ENCODE measurements at regions not wholly inside any gene's neighbourhood (a gene's known extent, or its start where the extent isn't known, plus 50 kb on each side); places are given as distances from the start of the nearest gene placed in this dataset.

DNA sequence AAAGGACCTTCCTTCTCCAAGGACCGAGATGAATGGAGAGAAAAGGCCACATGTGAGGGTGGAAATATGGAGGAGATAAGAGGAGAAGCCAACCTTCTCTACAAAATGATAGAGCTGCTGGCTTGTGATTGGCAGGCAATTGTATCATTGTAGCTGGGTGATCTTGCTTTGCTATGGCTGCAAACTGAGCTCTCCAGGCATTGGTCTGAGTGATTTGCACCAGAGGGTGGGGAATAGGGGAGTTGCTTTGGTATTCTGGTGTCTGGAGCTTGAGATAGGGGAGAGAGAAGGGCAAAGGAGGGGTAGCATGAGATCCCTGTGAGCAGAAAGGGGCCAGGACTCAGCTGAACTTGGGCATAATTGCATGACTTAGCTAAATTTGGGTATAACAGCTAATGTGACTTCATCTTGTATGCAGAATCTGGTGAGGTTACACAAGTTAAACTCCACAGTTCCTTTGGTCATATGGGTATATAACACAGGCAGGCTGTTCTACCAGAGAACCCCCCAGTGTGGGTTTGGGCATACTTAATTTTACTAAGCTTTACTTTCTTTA lies 72.0 kb downstream of the FOS start:
- ATAC-seq (ENCODE audit: low read depth) (no peak), DNase-seq (no peak)
- ChIA-PET CTCF (no interaction called here), POLR2A (interaction anchor here (0.6 to 0.8 kb wide), 2 partner anchors 33 to 91 kb away, joined by 3 read pairs; no protein-coding TSS in a partner anchor)
- H3K4me3 Mint-ChIP-seq = no peak overlapping the region
- peaks cover 4% of the 10 kb centered on the region for H3K9me3 Mint-ChIP-seq
- H3K27me3 Mint-ChIP-seq = no peaks in the 10 kb centered on the region
- H3K36me3 Mint-ChIP-seq (ENCODE audit: low read depth) = no peaks in the 10 kb centered on the region
- TF ChIP-seq, protein P1, sequence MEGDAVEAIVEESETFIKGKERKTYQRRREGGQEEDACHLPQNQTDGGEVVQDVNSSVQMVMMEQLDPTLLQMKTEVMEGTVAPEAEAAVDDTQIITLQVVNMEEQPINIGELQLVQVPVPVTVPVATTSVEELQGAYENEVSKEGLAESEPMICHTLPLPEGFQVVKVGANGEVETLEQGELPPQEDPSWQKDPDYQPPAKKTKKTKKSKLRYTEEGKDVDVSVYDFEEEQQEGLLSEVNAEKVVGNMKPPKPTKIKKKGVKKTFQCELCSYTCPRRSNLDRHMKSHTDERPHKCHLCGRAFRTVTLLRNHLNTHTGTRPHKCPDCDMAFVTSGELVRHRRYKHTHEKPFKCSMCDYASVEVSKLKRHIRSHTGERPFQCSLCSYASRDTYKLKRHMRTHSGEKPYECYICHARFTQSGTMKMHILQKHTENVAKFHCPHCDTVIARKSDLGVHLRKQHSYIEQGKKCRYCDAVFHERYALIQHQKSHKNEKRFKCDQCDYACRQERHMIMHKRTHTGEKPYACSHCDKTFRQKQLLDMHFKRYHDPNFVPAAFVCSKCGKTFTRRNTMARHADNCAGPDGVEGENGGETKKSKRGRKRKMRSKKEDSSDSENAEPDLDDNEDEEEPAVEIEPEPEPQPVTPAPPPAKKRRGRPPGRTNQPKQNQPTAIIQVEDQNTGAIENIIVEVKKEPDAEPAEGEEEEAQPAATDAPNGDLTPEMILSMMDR (IDR thresholded peaks at IDR 0.05) = no peak
- intact Hi-C loops (cut with micrococcal nuclease) = no loop called here
- no peaks in the 10 kb centered on the region for H3K4me1 Mint-ChIP-seq
- no peak overlapping the region for H3K27ac Mint-ChIP-seq

DNA sequence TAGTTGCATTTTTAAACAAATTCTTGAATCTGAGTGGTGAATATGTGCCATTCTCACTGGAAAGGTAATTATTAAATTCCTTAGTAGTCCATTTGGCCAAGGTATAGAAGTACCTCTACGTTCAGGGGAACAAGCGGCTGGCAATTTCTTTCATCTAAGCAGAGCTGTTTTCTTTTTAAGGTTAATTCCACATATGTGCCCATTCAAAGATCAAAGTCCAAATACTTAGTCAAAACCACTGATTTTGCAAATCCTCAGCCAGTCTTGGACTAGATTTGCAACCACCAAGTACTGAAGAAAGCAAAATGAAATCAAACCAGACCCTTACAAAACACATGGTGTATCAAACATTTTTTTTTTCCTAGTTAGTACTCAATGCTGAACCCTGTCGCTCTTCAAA lies 68.7 kb upstream of the JDP2 start:
- peaks cover 3% of the 10 kb centered on the region for H3K27me3 Mint-ChIP-seq
- intact Hi-C loops (cut with micrococcal nuclease) = no loop called here
- no peaks in the 10 kb centered on the region for H3K9me3 Mint-ChIP-seq
- H3K4me3 Mint-ChIP-seq = no peak overlapping the region
- CTCF ChIA-PET = no interaction called here
- TF ChIP-seq, protein P1 (IDR thresholded peaks at IDR 0.05) = no peak
- ATAC-seq (ENCODE audit: low read depth) (no peak), DNase-seq (no peak)
- H3K27ac Mint-ChIP-seq = no peak overlapping the region
- no peaks in the 10 kb centered on the region for H3K36me3 Mint-ChIP-seq (ENCODE audit: low read depth)
- POLR2A ChIA-PET = no interaction called here
- H3K4me1 Mint-ChIP-seq = no peaks in the 10 kb centered on the region

DNA sequence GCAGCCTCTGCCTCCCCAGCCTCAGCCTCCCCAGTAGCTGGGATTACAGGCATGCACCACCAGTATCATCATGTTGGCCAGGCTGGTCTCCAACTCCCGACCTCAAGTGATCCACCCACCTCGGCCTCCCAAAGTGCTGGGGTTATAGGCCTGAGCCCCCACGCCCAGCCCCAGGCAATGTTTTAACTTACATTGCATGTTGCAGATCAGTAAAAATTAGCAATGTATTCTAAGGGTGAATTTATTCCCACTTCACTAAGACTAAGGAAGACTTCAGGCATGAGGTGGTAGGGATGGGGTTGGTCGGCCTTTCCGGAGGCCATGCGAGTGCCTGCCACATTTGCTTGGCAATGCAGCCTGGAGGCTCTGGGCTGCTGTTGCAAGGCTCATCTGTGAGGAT lies 66.8 kb upstream of the JDP2 start:
- H3K36me3 Mint-ChIP-seq (ENCODE audit: low read depth) = no peaks in the 10 kb centered on the region
- intact Hi-C loops (cut with micrococcal nuclease) = no loop called here
- no peak overlapping the region for H3K27ac Mint-ChIP-seq
- ATAC-seq (ENCODE audit: low read depth) (no peak), DNase-seq (no peak)
- H3K9me3 Mint-ChIP-seq = no peaks in the 10 kb centered on the region
- peaks cover 3% of the 10 kb centered on the region for H3K27me3 Mint-ChIP-seq
- POLR2A ChIA-PET = no interaction called here
- TF ChIP-seq, protein P1 (IDR thresholded peaks at IDR 0.05) = no peak
- no peaks in the 10 kb centered on the region for H3K4me1 Mint-ChIP-seq
- no peak overlapping the region for H3K4me3 Mint-ChIP-seq
- CTCF ChIA-PET = no interaction called here

DNA sequence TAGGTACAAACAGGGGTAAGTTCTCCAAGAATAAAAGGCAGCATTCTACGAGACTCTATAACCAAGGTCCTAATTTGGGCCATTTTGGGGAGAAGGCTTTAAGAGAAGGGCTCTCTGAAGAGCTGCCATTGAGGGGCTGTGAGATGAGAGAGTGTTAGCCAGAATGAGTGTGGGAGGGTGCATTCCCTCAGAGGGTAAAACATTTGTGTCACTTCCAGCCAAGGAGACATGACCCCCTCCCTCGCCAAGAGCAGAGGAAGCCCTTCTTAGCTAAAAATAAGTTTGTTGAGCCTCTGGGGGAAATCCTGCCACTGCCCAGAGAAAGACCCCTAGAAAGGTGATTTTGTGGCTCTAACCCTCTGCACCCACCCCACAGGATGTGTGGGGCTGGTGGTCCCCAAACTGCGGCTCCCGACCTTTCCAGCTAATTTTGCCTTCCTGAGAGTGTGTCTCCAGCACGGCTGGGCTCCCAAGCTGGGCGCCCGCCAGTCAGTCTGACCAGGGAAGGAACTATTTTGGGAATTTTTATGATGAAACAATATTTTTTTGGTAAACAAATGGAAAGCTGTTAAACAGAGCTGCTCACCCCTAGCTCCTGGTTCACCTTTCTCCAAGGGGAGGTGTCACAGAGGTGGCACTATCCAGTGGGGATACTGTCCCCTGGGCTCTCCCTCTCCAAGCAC lies 65.9 kb upstream of the JDP2 start:
- H3K9me3 Mint-ChIP-seq = no peaks in the 10 kb centered on the region
- TF ChIP-seq, protein P1 (IDR thresholded peaks at IDR 0.05) = no peak
- POLR2A ChIA-PET = interaction anchor here (0.6 kb wide), 1 partner anchor 30 kb away, joined by 5 read pairs; no protein-coding TSS in a partner anchor
- H3K4me1 Mint-ChIP-seq = no peaks in the 10 kb centered on the region
- H3K27me3 Mint-ChIP-seq = peaks cover 3% of the 10 kb centered on the region
- no peaks in the 10 kb centered on the region for H3K36me3 Mint-ChIP-seq (ENCODE audit: low read depth)
- no peak for ATAC-seq (ENCODE audit: low read depth)
- DNase-seq = no peak
- no peak overlapping the region for H3K27ac Mint-ChIP-seq
- H3K4me3 Mint-ChIP-seq = no peak overlapping the region
- intact Hi-C loops (cut with micrococcal nuclease) = no loop called here
- CTCF ChIA-PET = no interaction called here

DNA sequence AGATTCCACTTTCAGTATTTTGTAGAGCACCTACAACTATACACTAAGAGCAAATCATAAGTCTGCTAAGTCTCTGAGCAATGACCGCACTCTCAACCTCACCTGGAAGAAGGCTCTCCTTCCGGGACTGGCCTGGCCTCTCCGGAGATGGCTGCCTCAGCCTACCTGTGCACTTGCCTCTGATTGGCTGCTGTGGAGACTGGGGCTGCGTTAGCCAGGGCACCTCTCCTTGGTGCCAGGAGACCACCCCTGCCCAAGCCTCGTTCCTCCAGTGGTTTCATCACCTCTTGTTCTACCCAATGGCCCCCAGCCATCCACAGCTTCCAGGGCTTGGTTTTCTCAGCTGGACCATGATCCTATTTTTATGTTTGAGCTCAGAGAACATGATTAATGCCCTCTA lies 64.7 kb upstream of the JDP2 start:
- H3K27ac Mint-ChIP-seq = no peak overlapping the region

More for the DNA sequence above, 64.7 kb upstream of the JDP2 start:
- intact Hi-C loops (cut with micrococcal nuclease) = no loop called here
- DNase-seq (no peak), ATAC-seq (ENCODE audit: low read depth) (no peak)
- POLR2A ChIA-PET = no interaction called here
- no peaks in the 10 kb centered on the region for H3K36me3 Mint-ChIP-seq (ENCODE audit: low read depth)
- CTCF ChIA-PET = no interaction called here
- peaks cover 3% of the 10 kb centered on the region for H3K27me3 Mint-ChIP-seq
- no peaks in the 10 kb centered on the region for H3K9me3 Mint-ChIP-seq
- H3K4me3 Mint-ChIP-seq = no peak overlapping the region
- no peaks in the 10 kb centered on the region for H3K4me1 Mint-ChIP-seq
- TF ChIP-seq, protein P1 (IDR thresholded peaks at IDR 0.05) = no peak

Measured in activated B cell treated with CpG ODN at 0.5 μM for 24 hours (primary cell).